GM10266 (cell line): ENCODE measurements at regions not wholly inside any gene's neighbourhood (a gene's known extent, or its start where the extent isn't known, plus 50 kb on each side); places are given as distances from the start of the nearest gene placed in this dataset.

Source experiments
- DNase-seq: peaks from one replicate; pipeline ENCODE4 v3.0.0; 2012; ENCODE audit errors: extremely low spot score
- CTCF ChIP-seq: IDR thresholded peaks from 2 replicates; pipeline ENCODE4 v1.5.1; 2012; ENCODE audit warnings: mild to moderate bottlenecking, low read depth; ENCODE audit not compliant: control insufficient read depth, insufficient read depth; ENCODE audit errors: missing control alignments

- no peak for DNase-seq
- no peak for TF ChIP-seq CTCF
These were observed 266.7 kb upstream of the CHRM2 start for GRCh38 chr7:136601772-136602171.

GRCh38 chr7:136600475-136600874 lies 268.0 kb upstream of the CHRM2 start:
- TF ChIP-seq CTCF, result no peak
- DNase-seq, result no peak

- no peak for DNase-seq
- no peak for TF ChIP-seq CTCF
These were observed 273.7 kb upstream of the CHRM2 start for GRCh38 chr7:136594739-136595144.

GRCh38 chr7:136588216-136588615 lies 280.2 kb upstream of the CHRM2 start:
- DNase-seq, result no peak
- no peak for TF ChIP-seq CTCF

- TF ChIP-seq CTCF, result no peak
These were observed 282.3 kb upstream of the CHRM2 start for GRCh38 chr7:136585954-136586670.

GRCh38 chr7:136566491-136566890 lies 302.0 kb upstream of the CHRM2 start:
- no peak for DNase-seq

More at GRCh38 chr7:136585954-136586670, 282.3 kb upstream of the CHRM2 start:
- DNase-seq, result no peak

More at GRCh38 chr7:136566491-136566890, 302.0 kb upstream of the CHRM2 start:
- no peak for TF ChIP-seq CTCF
